ENCODE measurements at regions not wholly inside any gene's neighbourhood (a gene's known extent, or its start where the extent isn't known, plus 50 kb on each side); places are given as distances from the start of the nearest gene placed in this dataset.

- DNase-seq (ENCODE audit: low spot score) (no peak), ATAC-seq (ENCODE audit: low FRiP score) (no peak)
- TF ChIP-seq, protein P1, sequence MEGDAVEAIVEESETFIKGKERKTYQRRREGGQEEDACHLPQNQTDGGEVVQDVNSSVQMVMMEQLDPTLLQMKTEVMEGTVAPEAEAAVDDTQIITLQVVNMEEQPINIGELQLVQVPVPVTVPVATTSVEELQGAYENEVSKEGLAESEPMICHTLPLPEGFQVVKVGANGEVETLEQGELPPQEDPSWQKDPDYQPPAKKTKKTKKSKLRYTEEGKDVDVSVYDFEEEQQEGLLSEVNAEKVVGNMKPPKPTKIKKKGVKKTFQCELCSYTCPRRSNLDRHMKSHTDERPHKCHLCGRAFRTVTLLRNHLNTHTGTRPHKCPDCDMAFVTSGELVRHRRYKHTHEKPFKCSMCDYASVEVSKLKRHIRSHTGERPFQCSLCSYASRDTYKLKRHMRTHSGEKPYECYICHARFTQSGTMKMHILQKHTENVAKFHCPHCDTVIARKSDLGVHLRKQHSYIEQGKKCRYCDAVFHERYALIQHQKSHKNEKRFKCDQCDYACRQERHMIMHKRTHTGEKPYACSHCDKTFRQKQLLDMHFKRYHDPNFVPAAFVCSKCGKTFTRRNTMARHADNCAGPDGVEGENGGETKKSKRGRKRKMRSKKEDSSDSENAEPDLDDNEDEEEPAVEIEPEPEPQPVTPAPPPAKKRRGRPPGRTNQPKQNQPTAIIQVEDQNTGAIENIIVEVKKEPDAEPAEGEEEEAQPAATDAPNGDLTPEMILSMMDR (IDR thresholded peaks at IDR 0.05) = no peak
These were observed 384.7 kb upstream of the EEF2KMT start for GRCh38 chr16:5482256-5482655.

DNA sequence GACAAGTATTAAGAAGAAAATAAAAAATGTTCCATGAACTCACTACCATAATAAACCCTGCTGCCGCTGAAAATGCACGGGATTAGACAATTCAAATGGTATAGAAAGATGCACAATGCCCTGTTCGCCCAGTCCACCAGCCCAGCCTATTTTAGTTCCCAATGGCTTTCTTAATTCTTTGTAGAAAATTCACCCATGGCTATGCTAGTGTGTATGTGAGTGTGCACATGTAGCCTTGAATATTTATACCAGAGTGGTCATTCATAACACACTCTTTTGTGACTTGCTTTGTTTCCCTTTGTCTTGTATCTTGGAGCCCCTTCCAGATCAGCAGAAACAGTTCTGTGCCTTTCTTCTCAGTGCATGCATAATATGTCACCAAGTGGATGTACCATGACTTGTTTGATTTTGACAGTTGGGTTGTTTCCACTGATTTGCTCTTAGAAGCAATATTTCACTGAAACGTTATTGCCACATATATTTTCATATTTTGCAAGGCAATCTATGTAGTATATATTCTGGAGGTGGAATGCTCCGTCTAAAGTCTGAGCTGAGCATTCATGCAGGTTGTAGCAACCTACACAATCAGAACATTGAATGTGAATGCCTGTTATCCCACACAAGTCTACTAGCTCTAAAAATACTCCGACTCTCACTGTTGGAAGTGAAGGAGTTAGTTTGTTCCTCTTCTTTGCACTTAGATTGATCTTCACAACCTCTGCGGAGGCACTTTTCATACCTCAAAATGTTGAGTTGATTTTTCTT lies 383.0 kb upstream of the EEF2KMT start:
- DNase-seq (ENCODE audit: low spot score) (no peak), ATAC-seq (ENCODE audit: low FRiP score) (no peak)
- TF ChIP-seq, protein P1 (IDR thresholded peaks at IDR 0.05) = no peak

GRCh38 chr16:5479926-5480325 lies 382.3 kb upstream of the EEF2KMT start:
- ATAC-seq (ENCODE audit: low FRiP score) (no peak), DNase-seq (ENCODE audit: low spot score) (no peak)
- TF ChIP-seq, protein P1 (IDR thresholded peaks at IDR 0.05) = no peak

- TF ChIP-seq, protein P1 (IDR thresholded peaks at IDR 0.05) = no peak
- no peak for DNase-seq (ENCODE audit: low spot score)
- no peak for ATAC-seq (ENCODE audit: low FRiP score)
These were observed 380.4 kb upstream of the EEF2KMT start for GRCh38 chr16:5478036-5478435.

DNA sequence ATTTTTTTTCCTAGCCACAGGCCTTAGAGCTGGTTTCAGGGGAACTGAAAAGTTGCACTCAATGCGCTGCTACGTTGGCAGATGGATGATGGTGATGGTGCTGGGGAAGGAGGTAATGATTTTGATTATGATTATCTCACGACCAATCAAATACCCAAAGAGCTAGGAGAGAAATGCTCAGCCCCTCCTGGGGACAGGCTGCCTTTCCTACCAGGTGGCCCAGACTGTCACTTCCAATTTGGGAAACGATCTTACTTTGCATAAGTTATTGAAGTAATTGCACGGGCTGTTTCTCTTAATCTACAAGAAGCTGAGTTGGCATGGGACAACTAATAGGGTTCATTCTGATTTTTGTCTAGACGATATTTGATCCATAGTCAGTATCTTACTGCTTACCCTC lies 379.7 kb upstream of the EEF2KMT start:
- ATAC-seq (ENCODE audit: low FRiP score) = no peak
- DNase-seq (ENCODE audit: low spot score) = no peak
- TF ChIP-seq, protein P1 (IDR thresholded peaks at IDR 0.05) = no peak

DNA sequence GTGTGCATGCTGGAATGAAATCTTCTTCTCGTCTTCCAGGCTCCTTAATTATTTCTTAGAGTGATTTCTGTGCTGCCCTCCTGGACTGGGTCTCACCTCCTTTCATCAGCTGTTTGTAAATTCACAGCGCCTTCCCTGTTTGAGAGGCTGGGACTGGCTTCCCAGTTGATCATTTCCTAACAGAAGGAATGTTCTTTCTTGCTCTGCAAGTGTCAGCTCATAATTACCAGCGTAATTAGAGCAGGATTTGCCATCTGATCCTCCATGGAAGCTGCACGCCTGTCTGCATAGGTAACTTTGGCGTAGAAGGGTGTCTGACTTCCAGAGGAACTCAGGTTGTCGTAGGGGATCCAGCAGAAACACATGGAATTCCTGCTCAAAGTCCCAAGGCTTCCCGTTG lies 375.0 kb upstream of the EEF2KMT start:
- DNase-seq (ENCODE audit: low spot score) (no peak), ATAC-seq (ENCODE audit: low FRiP score) (no peak)
- TF ChIP-seq, protein P1 (IDR thresholded peaks at IDR 0.05) = no peak

GRCh38 chr16:5468488-5468887 lies 370.9 kb upstream of the EEF2KMT start:
- no peak for ATAC-seq (ENCODE audit: low FRiP score)
- DNase-seq (ENCODE audit: low spot score) = no peak
- TF ChIP-seq, protein P1 (IDR thresholded peaks at IDR 0.05) = no peak
